Hematopoietic multipotent progenitor cell treated with erythropoietin and hydrocortisone succinate and interleukin-3 and kit ligand, for 6 days (in vitro differentiated cells): ENCODE measurements at regions not wholly inside any gene's neighbourhood (a gene's known extent, or its start where the extent isn't known, plus 50 kb on each side); places are given as distances from the start of the nearest gene placed in this dataset.

Experiments
- DNase-seq: peaks from one replicate; pipeline ENCODE4 v3.0.0-alpha.2; 2015

DNA sequence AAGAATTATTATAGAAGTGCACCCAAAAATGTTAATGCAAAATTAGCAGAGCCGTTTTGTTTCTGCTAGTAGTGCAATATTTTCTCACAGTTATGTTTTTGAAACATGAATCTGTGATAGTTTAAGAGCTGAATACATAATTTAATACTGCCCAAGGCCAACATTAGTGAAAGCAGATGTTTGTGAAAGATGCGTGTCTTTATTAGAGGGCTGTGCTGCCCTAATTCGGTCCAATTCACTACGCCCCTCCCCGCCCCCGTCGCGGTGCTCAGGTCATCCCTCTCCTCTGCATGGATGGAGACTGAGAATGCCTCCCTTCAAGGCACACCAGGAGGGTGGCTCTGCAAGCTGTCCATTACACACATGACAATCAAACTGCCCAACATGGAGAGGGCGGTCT, 172.0 kb downstream of the TEX36 start:
- DNase-seq, result no peak

DNA sequence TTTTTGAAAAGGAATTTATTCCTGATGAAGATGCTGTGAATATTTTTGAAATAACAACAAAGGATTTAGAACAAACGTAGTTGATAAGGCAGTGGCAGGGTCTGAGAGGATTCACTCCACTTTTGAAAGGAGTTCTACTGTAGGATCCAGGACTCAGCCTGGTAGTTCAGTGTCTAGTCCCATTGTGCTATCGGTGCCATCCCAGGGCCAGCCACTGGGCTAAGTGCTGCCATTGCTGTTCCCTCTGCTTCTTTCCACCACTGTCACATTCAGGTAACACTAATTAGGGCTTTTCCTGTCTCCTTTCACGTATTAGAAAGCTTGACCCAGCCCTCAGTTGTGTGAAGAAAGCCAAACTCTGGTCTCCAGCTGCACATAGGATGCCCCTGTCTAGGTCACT, 177.3 kb downstream of the TEX36 start:
- no peak for DNase-seq

DNA sequence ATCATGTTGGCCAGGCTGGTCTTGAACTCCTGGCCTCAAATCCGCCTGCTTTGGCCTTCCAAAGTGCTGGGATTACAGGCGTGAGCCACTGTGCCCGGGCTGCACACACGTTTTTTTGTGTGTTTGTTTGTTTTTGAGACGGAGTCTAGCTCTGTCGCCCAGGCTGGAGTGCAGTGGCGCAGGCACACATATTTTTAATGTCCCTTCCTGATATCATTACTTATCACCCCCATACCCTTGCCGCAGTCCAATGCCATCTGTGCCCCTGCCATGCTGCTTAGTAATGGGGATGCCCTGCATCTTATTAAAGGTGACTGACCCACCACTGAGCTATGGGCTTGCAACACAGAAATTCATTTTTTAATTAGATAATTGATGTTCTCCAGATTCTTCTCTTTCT, 180.7 kb downstream of the TEX36 start:
- DNase-seq, result no peak

DNA sequence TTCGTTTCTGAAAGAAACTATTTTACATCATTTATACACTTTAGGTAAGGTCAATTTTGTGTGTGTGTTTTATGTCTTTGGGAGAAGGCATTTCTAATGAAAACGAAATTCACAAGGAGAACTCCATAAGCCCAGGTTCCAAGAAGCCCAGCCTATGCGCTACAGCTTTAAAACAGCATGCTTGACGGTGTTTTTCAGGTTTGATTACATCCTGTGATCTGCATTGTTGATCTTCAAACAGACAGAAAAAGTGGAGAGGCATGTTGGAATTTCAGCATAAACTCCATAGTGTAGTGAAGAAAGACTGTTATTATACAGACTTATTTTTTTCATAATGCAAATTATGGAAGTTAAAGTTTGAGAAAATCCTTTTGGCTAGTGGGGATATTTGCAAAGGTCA, 187.6 kb downstream of the TEX36 start:
- no peak for DNase-seq

DNA sequence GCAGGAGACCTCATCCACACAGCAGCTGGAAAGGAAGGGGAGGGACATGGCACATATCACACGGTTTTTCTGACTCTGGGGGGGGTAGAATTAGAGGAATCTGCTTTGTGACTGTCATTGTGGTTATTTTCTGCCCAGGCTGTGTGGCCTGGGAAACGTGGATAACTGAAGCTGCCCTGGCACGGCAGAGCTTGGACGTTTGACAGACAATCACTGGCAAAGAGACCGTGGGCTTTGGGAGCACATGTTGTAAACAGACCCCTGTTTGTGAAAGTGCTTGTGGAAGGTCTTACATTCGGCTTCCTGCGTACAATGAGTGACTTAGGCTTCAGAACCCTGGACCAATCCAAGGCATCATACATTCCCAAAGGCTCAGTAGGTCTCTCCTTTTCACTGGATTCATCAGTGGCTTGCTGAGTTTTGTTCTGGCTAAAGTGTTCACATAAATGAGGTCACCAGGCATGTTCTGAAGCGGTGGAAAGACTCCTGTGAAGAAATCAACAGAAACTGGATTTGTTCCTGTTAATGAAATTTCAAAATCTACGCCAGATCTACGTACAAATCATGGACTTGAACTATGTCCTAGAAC, 188.2 kb downstream of the TEX36 start:
- no peak for DNase-seq

DNA sequence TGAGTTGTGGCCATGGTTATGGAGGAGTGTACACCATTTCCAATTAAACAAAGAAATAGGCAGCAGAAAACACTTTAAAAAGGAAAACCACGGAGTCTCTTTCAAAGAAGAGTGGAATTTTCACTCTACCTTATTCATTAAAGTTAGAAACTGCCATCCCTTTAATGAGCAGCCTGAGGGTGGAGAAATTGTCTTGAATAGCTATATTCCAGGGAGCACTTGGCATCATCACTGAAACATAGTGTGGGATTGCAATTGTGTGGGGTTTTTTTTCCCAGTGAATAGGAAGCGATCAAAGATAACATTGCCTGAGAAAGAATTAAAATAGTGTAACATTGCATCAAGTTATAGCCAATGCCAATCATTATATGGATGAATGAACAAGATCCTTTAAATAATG, 191.6 kb downstream of the TEX36 start:
- no peak for DNase-seq

DNA sequence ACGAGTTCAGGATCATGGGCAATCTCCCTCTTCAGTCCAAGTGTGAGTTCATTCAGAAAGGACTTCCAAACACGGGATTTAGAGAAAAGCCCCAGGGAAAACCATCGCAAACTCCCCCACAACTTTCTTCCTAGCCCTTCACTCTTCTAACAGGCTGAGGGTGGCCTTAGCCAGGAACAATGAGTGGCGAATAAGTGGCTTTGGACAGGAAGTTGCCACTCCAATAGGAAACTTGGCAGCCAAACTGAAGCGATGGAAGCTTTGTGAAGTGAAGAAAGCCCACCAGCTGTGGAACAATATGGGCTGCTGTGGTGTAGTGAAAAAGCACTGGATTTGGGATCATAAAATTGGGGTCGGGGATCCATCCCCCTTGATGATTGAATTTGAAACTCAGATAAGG, 193.2 kb downstream of the TEX36 start:
- DNase-seq, result no peak

DNA sequence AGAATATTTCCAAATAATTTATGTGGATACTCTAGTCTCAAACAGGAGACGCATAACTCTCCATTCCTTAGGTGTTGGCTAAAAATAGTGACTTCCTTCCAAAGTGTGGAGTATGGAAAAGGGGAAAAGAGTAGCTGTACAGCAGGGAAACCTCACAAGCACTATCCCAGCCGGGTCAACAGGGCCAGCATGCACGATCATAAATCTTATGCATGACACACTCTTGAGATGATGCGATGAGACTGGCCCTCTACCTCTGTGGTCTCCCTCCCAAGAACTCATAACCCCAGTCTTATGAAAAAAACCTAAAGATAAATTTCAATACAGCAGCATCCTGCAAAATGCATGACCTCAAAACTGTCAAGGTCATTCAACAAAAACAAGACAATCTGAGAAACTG, 197.3 kb downstream of the TEX36 start:
- no peak for DNase-seq

DNA sequence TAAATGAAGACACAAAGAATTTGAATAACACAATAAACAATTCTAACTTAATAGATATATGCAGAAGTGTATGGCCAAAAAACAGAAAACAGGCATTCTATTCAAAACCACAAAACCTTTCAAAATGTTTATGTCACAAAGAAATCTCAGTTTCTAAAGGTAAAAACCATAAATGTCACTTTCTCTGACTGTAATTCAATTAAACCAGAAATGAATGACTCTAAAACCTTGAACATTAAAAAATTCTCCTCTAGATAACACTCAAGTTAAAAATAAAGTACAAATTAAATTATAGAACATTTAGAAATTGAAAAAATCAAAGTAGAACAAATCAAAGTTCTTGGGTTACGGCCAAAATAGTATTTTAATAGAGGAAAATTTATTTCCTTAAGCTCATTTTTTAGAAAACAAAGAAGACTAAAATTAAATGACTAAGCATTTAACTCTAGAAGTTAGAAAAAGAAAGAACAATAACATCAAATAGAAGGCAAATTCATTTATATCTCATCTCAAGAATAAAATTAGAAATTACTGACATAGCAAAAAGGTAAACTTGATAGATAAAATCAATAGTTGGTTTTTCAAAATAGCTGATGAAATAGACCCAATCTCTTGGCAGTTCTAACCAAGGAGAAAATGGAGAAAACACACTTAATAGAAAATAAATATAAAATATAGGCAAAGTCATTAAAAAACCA, 198.8 kb downstream of the TEX36 start:
- DNase-seq, result no peak

DNA sequence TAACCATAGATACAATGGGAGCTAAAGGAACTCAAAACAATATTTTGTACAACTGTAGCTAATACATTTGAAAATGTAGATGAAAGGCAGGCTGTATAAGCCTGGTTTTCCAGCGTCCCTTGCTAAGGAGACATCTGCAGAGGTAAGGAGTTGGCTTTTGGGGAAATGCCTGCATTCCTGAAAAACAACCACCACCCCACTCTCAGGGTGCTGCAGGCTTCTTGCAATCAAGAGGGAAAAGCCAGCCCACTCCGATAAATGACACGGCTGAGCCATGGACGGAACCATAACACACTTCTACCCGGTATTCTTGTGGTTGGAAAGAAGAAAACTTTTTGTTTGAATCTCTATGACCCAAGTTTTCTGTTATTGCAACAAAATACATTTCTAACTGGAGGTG, 200.3 kb downstream of the TEX36 start:
- DNase-seq, result no peak

DNA sequence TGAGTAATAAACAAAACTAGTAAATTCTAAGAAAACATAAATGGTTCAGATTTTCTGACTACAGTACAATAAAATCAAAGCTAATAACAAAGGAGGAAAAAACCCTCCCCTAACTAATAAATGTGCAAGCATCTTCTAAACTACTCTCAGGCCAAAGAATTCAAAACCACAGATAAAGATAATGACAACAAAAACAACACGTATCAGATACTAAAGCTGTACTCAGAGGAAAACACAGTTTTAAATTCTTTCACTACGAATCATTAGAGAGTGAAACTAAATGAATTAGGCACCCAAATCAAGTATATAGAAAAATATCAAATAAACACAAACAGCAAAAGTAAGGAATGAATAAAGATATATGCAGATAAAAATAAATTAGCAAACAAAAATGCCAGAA, 200.9 kb downstream of the TEX36 start:
- DNase-seq, result no peak

DNA sequence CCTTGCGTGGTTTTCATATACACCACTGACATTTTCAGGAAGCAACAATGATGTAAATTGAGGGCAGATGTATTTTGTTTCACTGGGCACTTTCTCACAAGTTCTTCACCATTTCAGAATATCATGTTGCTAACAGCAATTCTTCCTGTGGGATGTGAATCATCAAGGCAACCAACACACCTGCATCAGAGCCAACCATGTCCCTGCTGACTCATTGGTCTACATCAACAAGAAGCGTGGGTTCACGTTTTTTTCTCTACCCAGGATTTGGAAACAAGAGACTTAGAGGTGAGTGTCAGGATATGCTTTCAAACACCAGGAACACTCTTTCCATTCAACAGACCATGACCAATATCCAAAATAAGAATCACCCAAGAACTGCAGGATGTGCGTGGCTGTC, 203.9 kb downstream of the TEX36 start:
- no peak for DNase-seq

DNA sequence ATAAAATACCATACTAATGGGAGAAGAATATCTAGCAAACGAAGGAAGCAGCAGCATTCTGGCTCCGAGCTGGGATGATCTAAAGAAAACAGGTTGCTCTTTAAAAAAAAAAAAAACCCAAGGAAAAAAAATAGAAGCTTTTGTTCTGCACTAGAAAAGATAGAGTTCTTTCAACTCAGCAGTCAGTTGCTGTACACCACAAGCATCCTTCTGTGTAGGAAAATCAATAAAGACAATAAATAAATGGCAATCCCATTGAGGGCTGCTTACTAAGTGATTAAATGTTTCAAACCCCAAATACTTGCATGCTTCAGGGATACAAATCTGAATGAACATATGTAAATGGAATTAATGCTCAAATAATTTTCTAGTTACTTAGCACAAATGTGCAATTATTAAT, 207.1 kb downstream of the TEX36 start:
- no peak for DNase-seq

DNA sequence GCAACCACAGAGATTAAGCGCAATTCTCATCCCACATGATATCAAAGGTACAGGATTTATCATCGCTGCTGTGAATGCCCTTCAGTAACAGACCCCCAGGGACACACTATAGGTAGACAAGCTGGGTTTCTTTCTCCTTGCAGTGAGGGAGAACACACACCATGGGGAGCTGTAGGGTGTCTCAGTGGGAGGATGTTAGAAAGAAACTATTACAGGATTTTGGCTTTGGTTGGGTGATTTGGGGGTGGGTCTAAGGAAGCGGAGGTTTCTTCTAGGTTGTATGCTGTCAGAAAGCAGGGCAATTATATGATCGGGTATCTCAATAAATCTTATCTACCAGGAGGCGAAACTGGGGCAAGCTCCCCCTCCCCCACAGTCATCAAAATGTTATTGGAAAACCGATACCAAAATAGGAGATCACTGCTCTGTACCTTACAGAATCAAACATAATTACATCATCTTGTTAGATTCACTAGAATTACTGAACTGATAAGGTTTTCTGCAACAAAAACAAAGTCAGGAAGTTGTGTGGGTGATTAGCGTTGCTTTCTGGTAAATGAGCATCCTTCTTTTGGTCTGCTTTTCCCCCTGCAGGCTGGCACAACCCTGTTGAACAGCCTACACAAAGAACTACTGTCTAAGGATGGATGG, 209.7 kb downstream of the TEX36 start:
- DNase-seq, result no peak

DNA sequence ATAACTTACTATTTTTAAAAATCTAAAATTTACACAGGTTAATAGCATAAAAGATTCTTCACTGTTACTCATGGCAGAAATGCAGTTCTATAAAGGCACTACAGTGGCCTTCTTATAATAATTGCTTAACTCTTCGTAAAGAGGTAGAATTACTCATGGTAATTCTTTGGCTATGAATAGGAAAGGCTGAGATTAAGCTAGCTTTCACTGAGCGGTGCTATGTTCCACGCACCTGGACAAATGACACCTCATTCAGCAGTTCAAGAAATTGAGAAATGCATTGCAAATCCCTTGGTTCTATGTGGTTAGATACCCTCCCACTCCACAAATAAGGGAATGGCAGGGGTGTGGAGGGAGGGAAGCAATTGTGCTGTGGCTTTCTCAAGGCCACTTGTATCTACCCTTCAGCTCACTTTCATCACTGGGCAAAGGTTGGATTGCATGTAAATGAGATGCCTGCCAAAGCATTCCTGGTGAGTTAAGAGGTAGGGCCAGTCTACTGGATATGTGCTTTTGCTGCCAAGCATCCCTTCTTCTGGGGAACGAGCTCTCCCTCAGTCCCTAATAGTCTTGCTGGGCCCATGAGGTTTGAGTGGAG, 210.9 kb downstream of the TEX36 start:
- DNase-seq, result no peak

DNA sequence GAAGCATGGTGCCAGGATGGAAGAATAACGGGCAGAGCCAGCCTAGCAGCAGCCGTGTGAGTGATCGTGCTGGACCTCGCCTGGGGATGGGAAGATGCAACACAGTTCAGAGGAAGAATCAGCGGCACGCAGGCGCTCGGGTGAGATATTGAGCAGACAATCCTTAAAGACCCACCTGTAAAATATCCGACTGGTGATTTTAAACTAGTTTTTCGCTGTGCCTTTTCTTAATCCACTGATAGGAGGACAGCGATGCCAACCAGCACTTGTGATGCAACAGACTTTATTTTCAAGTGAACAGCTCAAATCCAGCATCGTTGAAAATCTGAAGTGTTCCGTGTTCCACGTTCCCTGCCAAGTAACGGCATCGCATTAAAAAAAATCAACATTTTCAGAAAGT, 214.7 kb downstream of the TEX36 start:
- DNase-seq, result no peak

DNA sequence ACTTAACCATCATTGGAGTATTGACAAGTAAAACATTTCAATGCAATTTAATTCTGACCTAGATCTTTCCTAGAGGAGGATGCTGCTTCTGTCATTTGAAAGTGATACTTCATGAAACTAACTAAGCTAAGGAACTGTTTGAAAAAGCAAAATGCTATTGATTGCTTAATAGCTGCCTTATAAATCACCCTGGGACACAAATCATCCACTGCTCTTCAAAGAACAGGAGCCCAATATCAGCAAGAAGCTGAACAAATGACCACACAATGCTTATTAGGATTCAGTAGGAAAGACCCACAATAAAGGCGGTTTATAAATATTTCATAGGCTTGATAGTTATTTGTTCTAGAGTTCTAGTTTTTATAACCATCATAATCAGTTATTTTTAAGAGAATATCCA, 216.3 kb downstream of the TEX36 start:
- no peak for DNase-seq

DNA sequence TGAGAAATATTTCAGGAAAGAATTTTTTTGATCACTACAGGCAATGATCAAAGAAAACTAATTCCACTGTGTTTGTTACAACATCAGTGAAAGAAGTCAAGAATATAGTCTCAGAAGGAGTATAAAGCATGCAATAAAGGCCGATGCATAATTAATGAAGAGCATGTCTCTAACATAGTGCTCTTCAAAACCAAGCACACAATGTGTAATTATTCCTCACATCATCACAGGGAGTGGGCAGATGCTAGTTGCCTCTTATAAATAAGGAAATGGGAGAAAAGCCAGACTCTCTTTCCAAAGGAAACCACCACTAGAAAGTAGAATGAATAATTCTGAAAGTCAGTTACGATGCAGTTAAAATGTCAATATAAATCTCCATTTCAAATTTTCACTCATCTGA, 220.1 kb downstream of the TEX36 start:
- DNase-seq, result no peak

DNA sequence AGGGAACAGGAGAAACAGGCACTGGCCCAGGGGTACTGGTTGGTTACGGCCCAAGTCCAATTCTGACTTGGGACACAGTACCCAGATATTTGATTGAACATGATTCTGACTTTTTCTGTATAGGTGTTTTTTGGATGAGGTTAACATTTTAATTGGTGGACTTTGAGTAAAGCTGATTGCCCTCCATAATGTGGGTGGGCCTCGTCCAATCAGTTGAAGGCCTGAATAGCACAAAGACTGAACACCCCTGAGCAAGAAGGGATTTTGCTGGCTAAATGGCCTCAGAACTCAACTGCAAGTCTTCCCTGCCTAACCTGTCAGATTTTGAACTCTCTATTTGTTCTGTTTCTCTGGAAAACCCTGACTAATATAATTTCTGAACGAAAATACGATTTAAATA, 222.6 kb downstream of the TEX36 start:
- DNase-seq, result no peak

DNA sequence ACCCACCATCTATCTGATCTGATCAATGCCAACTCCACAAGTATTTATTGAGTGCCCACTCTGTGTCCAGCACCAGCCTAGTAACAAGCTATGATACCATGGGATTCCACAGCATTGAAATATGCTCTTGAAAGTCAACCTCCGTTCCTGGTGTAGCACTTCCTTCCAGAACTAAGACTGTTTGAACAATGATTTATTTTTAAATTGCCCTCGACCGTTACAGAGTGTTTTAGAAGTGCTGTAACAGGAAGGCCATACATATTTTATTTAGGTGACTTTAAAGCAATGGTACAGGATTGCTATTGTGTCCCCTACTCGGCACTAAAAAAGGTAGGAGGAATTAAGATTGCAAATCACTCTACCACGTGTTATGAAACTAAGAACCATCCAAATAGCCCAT, 225.6 kb downstream of the TEX36 start:
- no peak for DNase-seq

DNA sequence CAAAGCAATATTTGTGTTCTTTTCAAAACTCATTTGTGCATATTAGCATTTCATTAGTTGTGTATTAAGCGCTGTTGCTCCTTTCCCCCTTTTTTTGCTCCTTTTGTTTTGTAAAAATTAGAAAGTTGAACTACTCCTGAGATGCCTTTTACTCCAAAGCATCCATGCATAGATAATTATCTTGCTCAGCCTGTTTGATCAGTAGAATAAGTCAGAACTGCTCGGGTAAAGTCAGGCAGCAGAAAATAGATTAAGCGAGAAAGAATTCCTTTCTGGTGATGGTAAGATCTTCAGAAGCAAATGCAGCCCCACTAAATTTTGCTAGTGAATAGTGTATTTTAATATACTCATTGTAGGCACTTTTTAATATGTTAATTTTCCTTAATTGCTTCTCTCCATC, 227.1 kb downstream of the TEX36 start:
- DNase-seq, result no peak

DNA sequence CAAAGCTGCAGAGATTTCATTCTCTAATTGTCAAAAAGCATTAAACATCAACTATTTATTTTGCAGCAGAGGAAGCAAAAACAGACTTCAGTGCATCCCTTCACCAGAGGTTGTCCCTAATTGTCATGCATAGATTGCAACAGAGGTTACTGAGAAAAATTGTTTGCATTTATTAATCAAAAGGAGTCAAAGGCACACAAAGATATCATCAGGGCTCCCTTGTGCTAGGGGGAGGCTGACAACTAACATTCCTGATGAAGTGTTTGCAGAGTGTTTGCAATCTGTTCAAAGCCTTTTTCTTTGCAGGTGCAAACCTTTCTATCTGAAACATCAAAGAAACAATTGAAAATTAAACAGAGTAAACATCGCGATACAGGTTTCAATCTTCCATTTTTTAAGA, 227.5 kb downstream of the TEX36 start:
- DNase-seq, result no peak

DNA sequence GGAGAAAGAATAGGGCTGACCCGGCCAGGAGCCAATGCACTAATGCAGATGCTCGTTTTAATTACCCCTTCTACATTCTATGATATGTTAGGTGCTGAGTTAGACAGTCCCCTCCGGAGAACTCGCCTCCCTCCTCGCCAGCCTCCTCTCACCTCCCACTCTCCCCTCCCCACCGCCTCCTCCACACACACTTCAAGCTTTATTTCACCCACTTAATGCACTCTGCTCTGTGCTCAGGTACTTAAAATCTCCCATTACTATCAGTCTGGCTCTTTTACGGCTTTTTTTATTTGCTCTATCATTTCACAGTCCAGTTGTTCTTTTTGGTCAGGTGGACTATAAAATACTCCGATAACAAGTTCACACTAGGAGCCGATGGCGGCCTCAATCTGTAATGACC, 231.6 kb downstream of the TEX36 start:
- DNase-seq, result no peak

DNA sequence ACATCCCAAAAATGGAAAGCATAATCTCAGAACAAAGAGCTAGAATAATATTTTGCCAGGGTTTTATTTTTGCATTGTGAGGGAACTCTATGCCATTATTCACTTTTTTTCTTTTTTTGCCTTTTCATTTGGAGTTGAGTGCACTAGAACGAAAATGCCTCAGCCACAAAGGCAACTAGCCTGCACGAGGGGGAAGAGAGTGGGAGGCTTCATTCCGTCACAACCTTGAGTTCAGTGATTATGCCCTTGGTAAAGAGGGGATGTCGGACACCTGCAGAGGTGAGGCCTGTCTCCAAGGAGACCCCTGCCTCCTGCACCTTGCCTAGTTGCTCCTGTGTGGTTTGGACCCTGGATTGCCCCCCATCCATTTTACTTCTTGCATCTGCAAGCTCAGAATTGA, 232.7 kb downstream of the TEX36 start:
- no peak for DNase-seq
